HUES64 (cell line): ENCODE measurements at regions not wholly inside any gene's neighbourhood (a gene's known extent, or its start where the extent isn't known, plus 50 kb on each side); places are given as distances from the start of the nearest gene placed in this dataset.

Experiments
- H3K27ac ChIP-seq: 2 replicates; pipeline ENCODE4 v1.7.0; 2013; ENCODE audit warnings: low read depth, low read length, inconsistent platforms
- H3K27me3 ChIP-seq: 2 replicates; pipeline ENCODE4 v1.6.1; 2013; ENCODE audit warnings: mild to moderate bottlenecking, low read length; ENCODE audit not compliant: insufficient read depth
- H3K36me3 ChIP-seq: 2 replicates; pipeline ENCODE4 v1.6.1; 2013; ENCODE audit warnings: mild to moderate bottlenecking, low read length; ENCODE audit not compliant: insufficient read depth
- H3K4me1 ChIP-seq: 2 replicates; pipeline ENCODE4 v1.6.1; 2013; ENCODE audit warnings: mild to moderate bottlenecking, low read length, moderate library complexity; ENCODE audit not compliant: insufficient read depth
- H3K4me3 ChIP-seq: 2 replicates; pipeline ENCODE4 v1.5.1; 2013; ENCODE audit warnings: mild to moderate bottlenecking, low read length, moderate library complexity
- H3K9ac ChIP-seq: 2 replicates; pipeline ENCODE4 v1.6.1; 2013; ENCODE audit warnings: mild to moderate bottlenecking, low read depth, low read length
- H3K9me3 ChIP-seq: 2 replicates; pipeline ENCODE4 v1.6.1; 2013; ENCODE audit warnings: low read depth, low read length; ENCODE audit not compliant: insufficient read depth
- WGBS: fragments of 150-250, 120-280 bp; methylation state at CpG from one replicate; pipeline ENCODE4 v1.1.7; 2013; ENCODE audit warnings: missing lambda C conversion rate; 5-methylcytosine and 5-hydroxymethylcytosine counted together

DNA sequence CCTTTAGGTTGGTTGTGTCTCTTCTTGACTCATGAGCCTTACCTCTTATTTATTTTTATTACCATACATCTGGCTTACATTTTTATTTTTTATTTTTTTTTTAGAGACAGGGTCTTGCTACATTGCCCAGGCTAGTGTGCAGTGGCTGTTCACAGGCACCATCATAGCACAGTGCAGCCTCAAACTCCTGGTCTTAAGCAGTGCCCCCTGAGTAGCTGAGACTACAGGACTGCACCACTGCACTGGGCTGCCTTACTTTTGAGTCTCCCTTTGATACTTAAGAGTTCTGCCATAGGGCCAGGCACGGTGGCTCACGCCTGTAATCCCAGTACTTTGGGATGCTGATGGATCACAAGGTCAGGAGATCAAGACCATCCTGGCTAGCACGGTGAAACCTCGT lies 76.4 kb upstream of the MACF1 start:
- no peaks in the 10 kb centered on the region for H3K27me3 ChIP-seq
- H3K36me3 ChIP-seq = peaks cover 35% of the 10 kb centered on the region
- H3K9ac ChIP-seq = no peak overlapping the region
- H3K4me1 ChIP-seq = peaks cover 46% of the 10 kb centered on the region
- H3K9me3 ChIP-seq = no peaks in the 10 kb centered on the region
- no peak overlapping the region for H3K4me3 ChIP-seq
- 72% methylated on average over 4 of the region's 4 CpGs for WGBS
- H3K27ac ChIP-seq = no peak overlapping the region

DNA sequence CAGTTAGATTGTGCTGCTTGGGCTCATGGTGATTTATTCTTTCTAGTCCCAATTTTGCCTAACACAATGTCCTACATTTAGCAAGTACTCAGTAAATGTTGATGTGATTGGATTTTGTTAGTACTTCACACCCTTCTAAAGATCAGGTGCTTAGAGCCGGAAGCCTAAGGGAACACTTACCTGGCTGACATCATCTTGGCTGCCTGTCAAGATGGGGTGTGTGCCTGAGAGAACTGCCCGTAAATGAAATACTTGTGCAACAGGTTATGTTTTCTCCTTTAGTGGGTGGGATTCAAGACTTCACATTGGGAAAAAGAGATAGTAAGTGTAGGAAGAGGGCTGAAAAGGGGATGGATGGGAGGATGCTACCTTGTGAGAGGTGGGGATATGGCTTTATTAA lies 75.5 kb upstream of the MACF1 start:
- H3K27me3 ChIP-seq = no peaks in the 10 kb centered on the region
- peaks cover 32% of the 10 kb centered on the region for H3K36me3 ChIP-seq
- WGBS = 93% methylated on average over 2 of the region's 2 CpGs
- no peak overlapping the region for H3K4me3 ChIP-seq
- no peaks in the 10 kb centered on the region for H3K9me3 ChIP-seq
- peaks cover 53% of the 10 kb centered on the region for H3K4me1 ChIP-seq
- no peak overlapping the region for H3K27ac ChIP-seq
- H3K9ac ChIP-seq = no peak overlapping the region

DNA sequence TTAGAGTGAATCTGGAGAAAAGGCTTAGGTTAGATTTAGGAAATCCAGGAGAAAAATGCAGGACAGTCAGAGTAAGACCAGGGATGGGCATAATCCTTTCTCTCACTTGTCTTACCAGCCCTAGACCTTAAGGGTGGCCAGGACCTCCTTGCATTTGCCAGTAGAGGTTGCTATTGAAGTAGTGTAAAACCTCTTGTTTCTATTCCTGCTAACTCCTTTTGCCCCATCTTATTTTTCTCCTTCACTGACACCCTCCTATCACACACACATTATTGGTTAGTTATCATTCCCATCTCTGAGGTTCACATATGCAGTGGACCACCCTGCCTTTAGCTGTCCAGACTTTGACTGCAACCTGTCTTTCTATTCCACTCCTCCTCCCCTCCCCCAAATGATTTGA lies 75.0 kb upstream of the MACF1 start:
- Histone ChIP-seq H3K27me3 (no peaks in the 10 kb centered on the region), H3K4me3 (no peak overlapping the region), H3K9me3 (no peaks in the 10 kb centered on the region), H3K36me3 (peaks cover 27% of the 10 kb centered on the region), H3K27ac (no peak overlapping the region; the same call in 1 of the 2 replicates), H3K9ac (no peak overlapping the region), H3K4me1 (peaks cover 53% of the 10 kb centered on the region)

DNA sequence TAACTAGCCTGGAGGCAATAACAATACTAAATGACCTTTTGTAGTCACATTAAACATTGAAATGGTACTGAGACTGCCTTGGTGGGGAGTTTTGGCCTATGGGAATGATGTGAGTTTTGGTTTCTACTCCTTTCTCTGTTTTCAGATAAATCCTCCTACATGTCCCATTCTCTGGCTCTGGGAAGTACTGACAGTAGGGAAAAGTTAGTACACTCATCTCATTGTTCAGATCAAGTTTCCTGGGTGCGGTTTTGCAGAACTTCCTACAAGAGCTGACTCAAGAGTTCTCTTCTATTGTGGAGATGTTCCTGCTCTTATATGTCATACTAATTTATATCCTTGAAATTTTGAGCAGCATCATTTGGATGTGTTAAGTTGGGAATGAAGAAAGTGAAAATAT lies 74.2 kb upstream of the MACF1 start:
- H3K9me3 ChIP-seq = no peaks in the 10 kb centered on the region
- H3K27me3 ChIP-seq = no peaks in the 10 kb centered on the region
- no peak overlapping the region for H3K9ac ChIP-seq
- H3K4me1 ChIP-seq = peaks cover 53% of the 10 kb centered on the region
- no peak overlapping the region for H3K4me3 ChIP-seq
- 100% methylated on average over 1 of the region's 1 CpG for WGBS
- H3K27ac ChIP-seq = no peak overlapping the region
- H3K36me3 ChIP-seq = peaks cover 19% of the 10 kb centered on the region

- Histone ChIP-seq H3K27me3 (no peaks in the 10 kb centered on the region), H3K27ac (peak overlapping the region; percentile 97), H3K9me3 (no peaks in the 10 kb centered on the region), H3K36me3 (0 out of 2 replicates have a peak, but pooled peaks cover 9% of the 10 kb centered on the region), H3K4me1 (peaks cover 56% of the 10 kb centered on the region), H3K9ac (peak overlapping the region; percentile 42), H3K4me3 (peak overlapping the region; percentile 17; the same call in 1 of the 2 replicates)
- 68% methylated on average over 2 of the region's 2 CpGs for WGBS
Measured at GRCh38 chr1:39131940-39132339, 72.6 kb upstream of the MACF1 start.

DNA sequence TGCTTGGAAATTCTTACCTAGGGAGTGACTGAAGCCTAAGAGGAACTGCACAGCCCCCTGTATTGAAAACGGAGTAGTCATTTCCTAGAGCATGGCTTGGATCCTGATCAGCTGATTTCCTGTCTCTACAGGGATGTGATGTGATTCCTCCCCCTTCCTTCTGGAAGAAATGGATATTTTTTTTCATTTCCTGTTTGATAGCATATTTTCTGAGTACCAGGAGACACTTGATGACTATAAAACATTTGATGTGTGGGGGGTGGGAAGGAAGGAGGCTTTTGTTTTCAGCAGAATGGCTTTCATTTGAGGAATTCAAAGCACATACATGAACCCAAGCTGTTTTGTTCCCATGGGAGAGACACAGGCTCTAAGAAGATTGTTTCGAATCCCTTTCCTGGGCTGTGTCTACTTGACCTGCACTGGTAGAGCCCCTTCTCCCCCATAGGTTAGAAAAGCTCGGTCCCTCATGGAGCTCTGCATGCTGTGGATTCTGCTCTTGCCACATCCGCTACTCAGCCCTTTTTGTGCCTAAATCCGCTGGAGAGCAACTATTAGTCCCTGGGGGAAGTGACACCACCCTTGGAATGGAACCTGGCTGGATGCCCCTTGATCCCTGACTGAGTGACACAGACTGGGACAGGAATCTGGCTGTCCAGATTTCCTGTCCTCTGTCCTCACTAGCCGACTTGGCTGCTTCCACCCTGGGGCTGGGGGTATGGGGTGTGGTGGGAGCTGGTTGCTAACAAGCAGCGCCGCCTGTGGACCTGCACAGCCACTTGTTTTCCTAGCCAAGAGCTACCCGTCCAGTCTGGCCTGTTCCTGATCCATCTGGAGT lies 71.8 kb upstream of the MACF1 start:
- H3K4me1 ChIP-seq = peaks cover 50% of the 10 kb centered on the region
- H3K27me3 ChIP-seq = no peaks in the 10 kb centered on the region
- no peaks in the 10 kb centered on the region for H3K9me3 ChIP-seq
- WGBS = 31% methylated on average over 9 of the region's 9 CpGs
- H3K36me3 ChIP-seq = 0 out of 2 replicates have a peak, but pooled peaks cover 3% of the 10 kb centered on the region
- H3K9ac ChIP-seq = peak overlapping the region; percentile 42
- H3K4me3 ChIP-seq = peak overlapping the region; percentile 17
- peak overlapping the region; percentile 97 for H3K27ac ChIP-seq

DNA sequence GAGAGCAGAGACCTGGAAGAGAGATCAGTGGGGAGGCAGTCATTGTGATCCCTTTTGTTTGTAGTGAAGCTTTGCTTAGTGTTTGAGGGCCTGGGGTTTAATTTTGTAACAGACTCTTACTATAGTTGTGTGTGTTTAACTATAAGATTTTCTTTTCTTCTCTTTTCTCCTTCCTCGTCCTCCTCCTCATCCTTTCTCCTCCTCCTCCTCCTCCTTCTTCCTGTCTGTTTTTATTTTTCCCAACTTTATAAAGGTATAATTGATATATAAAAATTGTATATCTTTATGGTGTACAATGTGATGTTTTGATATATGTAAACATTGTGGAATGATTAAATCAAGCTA lies 71.2 kb upstream of the MACF1 start:
- Histone ChIP-seq H3K9ac (peak overlapping the region; percentile 4; the same call in 1 of the 2 replicates), H3K27ac (peak overlapping the region; percentile 97; the same call in 1 of the 2 replicates), H3K9me3 (no peaks in the 10 kb centered on the region), H3K27me3 (no peaks in the 10 kb centered on the region), H3K4me1 (peaks cover 50% of the 10 kb centered on the region), H3K36me3 (no peaks in the 10 kb centered on the region), H3K4me3 (no peak overlapping the region)
- WGBS = no CpG with 5 or more reads among the region's 1 CpG

- WGBS = 98% methylated on average over 5 of the region's 5 CpGs
- no peak overlapping the region for H3K27ac ChIP-seq
- peaks cover 37% of the 10 kb centered on the region for H3K4me1 ChIP-seq
- H3K36me3 ChIP-seq = no peaks in the 10 kb centered on the region; the same call in 1 of the 2 replicates
- no peak overlapping the region for H3K4me3 ChIP-seq
- H3K27me3 ChIP-seq = no peaks in the 10 kb centered on the region
- H3K9ac ChIP-seq = no peak overlapping the region
- H3K9me3 ChIP-seq = no peaks in the 10 kb centered on the region
Measured at GRCh38 chr1:39134768-39135333, 69.6 kb upstream of the MACF1 start.

DNA sequence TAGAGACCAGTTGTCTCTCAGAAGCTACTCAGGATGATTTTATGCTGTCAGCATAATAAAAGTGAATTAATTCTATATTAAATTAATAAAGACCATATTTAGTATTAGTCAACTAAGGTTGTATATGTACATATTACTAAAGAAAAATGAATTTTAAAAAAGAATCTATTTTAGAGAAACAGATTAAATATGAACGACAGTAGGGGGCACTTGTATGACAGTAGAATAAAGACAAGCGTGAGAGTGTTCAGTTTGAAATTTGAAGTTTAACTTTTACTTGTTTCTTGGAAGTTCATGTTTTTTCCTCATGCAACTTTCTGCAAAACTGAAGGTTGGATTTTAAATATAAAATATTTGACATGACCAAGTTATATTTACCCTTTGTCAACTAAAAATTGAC lies 67.9 kb upstream of the MACF1 start:
- no peak overlapping the region for H3K9ac ChIP-seq
- H3K4me3 ChIP-seq = no peak overlapping the region
- H3K27me3 ChIP-seq = no peaks in the 10 kb centered on the region
- H3K9me3 ChIP-seq = no peaks in the 10 kb centered on the region
- H3K27ac ChIP-seq = no peak overlapping the region
- WGBS = 94% methylated on average over 2 of the region's 2 CpGs
- no peaks in the 10 kb centered on the region; the same call in 1 of the 2 replicates for H3K36me3 ChIP-seq
- peaks cover 33% of the 10 kb centered on the region for H3K4me1 ChIP-seq

- no peaks in the 10 kb centered on the region for H3K27me3 ChIP-seq
- H3K36me3 ChIP-seq = no peaks in the 10 kb centered on the region; the same call in 1 of the 2 replicates
- peaks cover 35% of the 10 kb centered on the region for H3K4me1 ChIP-seq
- H3K27ac ChIP-seq = no peak overlapping the region
- no peaks in the 10 kb centered on the region for H3K9me3 ChIP-seq
- no peak overlapping the region for H3K9ac ChIP-seq
- no peak overlapping the region for H3K4me3 ChIP-seq
- 93% methylated on average over 3 of the region's 3 CpGs for WGBS
Measured at GRCh38 chr1:39139723-39140360, 64.7 kb upstream of the MACF1 start.

GRCh38 chr1:39141925-39142324 lies 62.6 kb upstream of the MACF1 start:
- H3K4me1 ChIP-seq = peaks cover 31% of the 10 kb centered on the region
- no peaks in the 10 kb centered on the region for H3K9me3 ChIP-seq
- no peaks in the 10 kb centered on the region; the same call in 1 of the 2 replicates for H3K36me3 ChIP-seq
- 60% methylated on average over 1 of the region's 1 CpG for WGBS
- no peaks in the 10 kb centered on the region for H3K27me3 ChIP-seq
- peak overlapping the region; percentile 15; the same call in 1 of the 2 replicates for H3K4me3 ChIP-seq
- peak overlapping the region; percentile 89 for H3K27ac ChIP-seq
- peak overlapping the region; percentile 54 for H3K9ac ChIP-seq
